H9 (cell line): ENCODE measurements at regions not wholly inside any gene's neighbourhood (a gene's known extent, or its start where the extent isn't known, plus 50 kb on each side); places are given as distances from the start of the nearest gene placed in this dataset.

ENCODE experiments used
- DNase-seq: peaks from one replicate; pipeline ENCODE4 v3.0.0-alpha.2; 2017
- H2AFZ ChIP-seq: one replicate; pipeline ENCODE4 v1.6.1; 2013; ENCODE audit warnings: mild to moderate bottlenecking, low read length, control low read depth, moderate library complexity
- H2AK5ac ChIP-seq: 2 replicates; pipeline ENCODE4 v1.6.1; 2013; ENCODE audit warnings: low read length, control low read depth, mixed read lengths; ENCODE audit not compliant: insufficient read length
- H2BK120ac ChIP-seq: one replicate; pipeline ENCODE4 v1.6.1; 2013; ENCODE audit warnings: low read depth, mild to moderate bottlenecking, low read length, control low read depth, inconsistent platforms; ENCODE audit not compliant: poor library complexity, severe bottlenecking
- H2BK12ac ChIP-seq: 2 replicates; pipeline ENCODE4 v1.6.1; 2013; ENCODE audit warnings: low read length, control low read depth, mixed read lengths, low read depth; ENCODE audit not compliant: insufficient read length
- H2BK15ac ChIP-seq: 2 replicates; pipeline ENCODE4 v1.6.1; 2013; ENCODE audit warnings: low read depth, low read length, control low read depth
- H2BK20ac ChIP-seq: one replicate; pipeline ENCODE4 v1.6.1; 2013; ENCODE audit warnings: low read depth, mild to moderate bottlenecking, low read length, control low read depth, inconsistent platforms; ENCODE audit not compliant: poor library complexity, severe bottlenecking
- H2BK5ac ChIP-seq: 2 replicates; pipeline ENCODE4 v1.6.1; 2013; ENCODE audit warnings: low read length, control low read depth, mixed read lengths; ENCODE audit not compliant: insufficient read length
- H3K14ac ChIP-seq: 2 replicates; pipeline ENCODE4 v1.6.1; 2013; ENCODE audit warnings: low read length, control low read depth; ENCODE audit not compliant: insufficient read depth
- H3K18ac ChIP-seq: 2 replicates; pipeline ENCODE4 v1.6.1; 2013; ENCODE audit warnings: low read depth, mild to moderate bottlenecking, mixed read lengths, low read length, control low read depth; ENCODE audit not compliant: insufficient read length
- H3K23ac ChIP-seq: 2 replicates; pipeline ENCODE4 v1.6.1; 2013; ENCODE audit warnings: low read length, control low read depth, mixed read lengths, low read depth; ENCODE audit not compliant: insufficient read length
- H3K23me2 ChIP-seq: 2 replicates; pipeline ENCODE4 v1.6.1; 2013; ENCODE audit warnings: low read depth, mild to moderate bottlenecking, mixed read lengths, low read length, control low read depth; ENCODE audit not compliant: insufficient read length, poor library complexity, severe bottlenecking
- H3K27ac ChIP-seq: 2 replicates; pipeline ENCODE4 v1.5.1; 2013; ENCODE audit warnings: low read length, control low read depth, mixed read lengths, low read depth; ENCODE audit not compliant: insufficient read length
- H3K27me3 ChIP-seq: 2 replicates; pipeline ENCODE4 v1.6.1; 2013; ENCODE audit warnings: low read length, control low read depth, inconsistent platforms; ENCODE audit not compliant: insufficient read depth
- H3K4ac ChIP-seq: 2 replicates; pipeline ENCODE4 v1.6.1; 2013; ENCODE audit warnings: low read depth, mild to moderate bottlenecking, control low read depth, inconsistent platforms, low read length, moderate library complexity
- H3K4me1 ChIP-seq: 2 replicates; pipeline ENCODE4 v1.6.1; 2013; ENCODE audit warnings: low read length, control low read depth, inconsistent platforms; ENCODE audit not compliant: insufficient read depth
- H3K4me2 ChIP-seq: 2 replicates; pipeline ENCODE4 v1.6.1; 2013; ENCODE audit warnings: low read length, control low read depth, mixed read lengths; ENCODE audit not compliant: insufficient read length, insufficient read depth
- H3K56ac ChIP-seq: 2 replicates; pipeline ENCODE4 v1.6.1; 2013; ENCODE audit warnings: low read depth, mild to moderate bottlenecking, mixed read lengths, low read length, control low read depth; ENCODE audit not compliant: insufficient read length
- H3K79me1 ChIP-seq: 2 replicates; pipeline ENCODE4 v1.6.1; 2013; ENCODE audit warnings: low read depth, mild to moderate bottlenecking, moderate library complexity, low read length, control low read depth, inconsistent platforms; ENCODE audit not compliant: insufficient read depth, poor library complexity, severe bottlenecking
- H3K79me2 ChIP-seq: 2 replicates; pipeline ENCODE4 v1.6.1; 2013; ENCODE audit warnings: low read length, control low read depth, inconsistent platforms; ENCODE audit not compliant: insufficient read depth
- H3K9ac ChIP-seq: 2 replicates; pipeline ENCODE4 v1.6.1; 2013; ENCODE audit warnings: low read length, control low read depth, mixed read lengths; ENCODE audit not compliant: insufficient read length; ENCODE audit errors: extremely low read depth
- H3K9me3 ChIP-seq: one replicate; pipeline ENCODE4 v1.6.1; 2013; ENCODE audit warnings: low read depth, low read length, inconsistent platforms; ENCODE audit not compliant: control insufficient read depth
- H3T11ph ChIP-seq: one replicate; pipeline ENCODE4 v1.6.1; 2013; ENCODE audit warnings: mild to moderate bottlenecking, low read length, control low read depth, inconsistent platforms
- H4K20me1 ChIP-seq: one replicate; pipeline ENCODE4 v1.6.1; 2013; ENCODE audit not compliant: control insufficient read depth, insufficient read length, insufficient read depth
- H4K5ac ChIP-seq: 2 replicates; pipeline ENCODE4 v1.6.1; 2013; ENCODE audit warnings: low read depth, mild to moderate bottlenecking, mixed read lengths, low read length, control low read depth; ENCODE audit not compliant: insufficient read length
- H4K8ac ChIP-seq: replicated peaks from 2 replicates; pipeline ENCODE4 v1.6.1; 2013; ENCODE audit warnings: low read length, control low read depth, mixed read lengths, low read depth; ENCODE audit not compliant: insufficient read length
- H4K91ac ChIP-seq: 2 replicates; pipeline ENCODE4 v1.6.1; 2013; ENCODE audit warnings: low read depth, mild to moderate bottlenecking, moderate library complexity, mixed read lengths, low read length, control low read depth; ENCODE audit not compliant: insufficient read length
- H3K27ac Mint-ChIP-seq, 3 experiments: 2 replicates in 2 of 3; 3 replicates in 1 of 3; pipeline ENCODE4 v1.8.0; 2020 to 2021; ENCODE audit warnings: mixed read lengths in 3 of 3, mild to moderate bottlenecking in 1 of 3, moderate library complexity in 1 of 3
- H3K27me3 Mint-ChIP-seq: 2 replicates; pipeline ENCODE4 v1.8.0; 2021; ENCODE audit warnings: low read depth, mild to moderate bottlenecking, moderate library complexity, mixed read lengths
- H3K36me3 Mint-ChIP-seq, 3 experiments: 2 replicates in 2 of 3; 3 replicates in 1 of 3; pipeline ENCODE4 v1.8.0; 2020 to 2021; ENCODE audit warnings: low read depth in 3 of 3, mixed read lengths in 3 of 3; ENCODE audit not compliant: insufficient read depth in 1 of 3
- H3K4me1 Mint-ChIP-seq, 2 experiments: 2 replicates each; pipeline ENCODE4 v1.8.0; 2020; ENCODE audit warnings: mixed read lengths in 2 of 2
- H3K4me3 Mint-ChIP-seq, 2 experiments: 2 replicates in 1 of 2; 3 replicates in 1 of 2; pipeline ENCODE4 v1.8.0; 2020 to 2021; ENCODE audit warnings: mild to moderate bottlenecking in 2 of 2, mixed read lengths in 2 of 2, moderate library complexity in 1 of 2
- H3K9me3 Mint-ChIP-seq, 2 experiments: 2 replicates in 1 of 2; 3 replicates in 1 of 2; pipeline ENCODE4 v1.8.0; 2020; ENCODE audit warnings: mild to moderate bottlenecking in 2 of 2, mixed read lengths in 2 of 2, moderate library complexity in 1 of 2
- WGBS: extraction: QIAGEN DNeasy Blood & Tissue Kit; methylation state at CpG from one replicate; pipeline ENCODE4 v1.1.7; 2013; ENCODE audit warnings: missing lambda C conversion rate, low lambda C conversion rate, mixed read lengths; ENCODE audit not compliant: insufficient read length; ENCODE audit errors: extremely low coverage; 5-methylcytosine and 5-hydroxymethylcytosine counted together
- TF ChIP-seq, protein P1 (sequence below): fragments of 200-600 bp; sonication (generic); conservative IDR thresholded peaks from 3 replicates; pipeline ENCODE4 v1.8.0; 2021; ENCODE audit warnings: antibody characterized with exemption, mild to moderate bottlenecking

- no peak overlapping the region for H2BK20ac ChIP-seq
- H3K27me3 ChIP-seq: no peaks in the 10 kb centered on the region
- H3K79me1 ChIP-seq: no peaks in the 10 kb centered on the region
- WGBS: no CpG with 5 or more reads among the region's 2 CpGs
- no peak overlapping the region for H3K14ac ChIP-seq
- no peak overlapping the region for H4K8ac ChIP-seq
- Mint-ChIP-seq H3K27me3 (no peaks in the 10 kb centered on the region), H3K4me1 (peaks cover 0 to 2% of the 10 kb centered on the region in 2 experiments; a peak in 1 of 4 replicates), H3K4me3 (no peak overlapping the region), H3K27ac (no peak overlapping the region), H3K9me3 (no peaks in the 10 kb centered on the region), H3K36me3 (no peaks in the 10 kb centered on the region)
- no peak overlapping the region for H2BK12ac ChIP-seq
- no peak overlapping the region for H3K56ac ChIP-seq
- H3T11ph ChIP-seq: no peak overlapping the region
- no peaks in the 10 kb centered on the region for H3K23me2 ChIP-seq
- H3K18ac ChIP-seq: no peak overlapping the region
- no peak overlapping the region for H3K9ac ChIP-seq
- no peak for DNase-seq
- no peak overlapping the region for H2AFZ ChIP-seq
- H3K27ac ChIP-seq: no peak overlapping the region
- no peaks in the 10 kb centered on the region for H4K20me1 ChIP-seq
- no peaks in the 10 kb centered on the region for H3K79me2 ChIP-seq
- no peaks in the 10 kb centered on the region for H3K9me3 ChIP-seq
- H3K4me2 ChIP-seq: no peak overlapping the region
- peaks cover 5% of the 10 kb centered on the region; the same call in 1 of the 2 replicates for H3K4me1 ChIP-seq
- no peak overlapping the region for H2BK15ac ChIP-seq
- H4K5ac ChIP-seq: no peak overlapping the region
- TF ChIP-seq, protein P1, sequence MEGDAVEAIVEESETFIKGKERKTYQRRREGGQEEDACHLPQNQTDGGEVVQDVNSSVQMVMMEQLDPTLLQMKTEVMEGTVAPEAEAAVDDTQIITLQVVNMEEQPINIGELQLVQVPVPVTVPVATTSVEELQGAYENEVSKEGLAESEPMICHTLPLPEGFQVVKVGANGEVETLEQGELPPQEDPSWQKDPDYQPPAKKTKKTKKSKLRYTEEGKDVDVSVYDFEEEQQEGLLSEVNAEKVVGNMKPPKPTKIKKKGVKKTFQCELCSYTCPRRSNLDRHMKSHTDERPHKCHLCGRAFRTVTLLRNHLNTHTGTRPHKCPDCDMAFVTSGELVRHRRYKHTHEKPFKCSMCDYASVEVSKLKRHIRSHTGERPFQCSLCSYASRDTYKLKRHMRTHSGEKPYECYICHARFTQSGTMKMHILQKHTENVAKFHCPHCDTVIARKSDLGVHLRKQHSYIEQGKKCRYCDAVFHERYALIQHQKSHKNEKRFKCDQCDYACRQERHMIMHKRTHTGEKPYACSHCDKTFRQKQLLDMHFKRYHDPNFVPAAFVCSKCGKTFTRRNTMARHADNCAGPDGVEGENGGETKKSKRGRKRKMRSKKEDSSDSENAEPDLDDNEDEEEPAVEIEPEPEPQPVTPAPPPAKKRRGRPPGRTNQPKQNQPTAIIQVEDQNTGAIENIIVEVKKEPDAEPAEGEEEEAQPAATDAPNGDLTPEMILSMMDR: no peak
- H3K23ac ChIP-seq: no peak overlapping the region
- H2BK120ac ChIP-seq: no peak overlapping the region
- no peak overlapping the region for H2BK5ac ChIP-seq
- H4K91ac ChIP-seq: no peak overlapping the region
- no peak overlapping the region for H2AK5ac ChIP-seq
- H3K4ac ChIP-seq: no peak overlapping the region
These were observed 63.7 kb upstream of the SMARCA2 start for GRCh38 chr9:1951446-1951845.
